ENCODE measurements at regions not wholly inside any gene's neighbourhood (a gene's known extent, or its start where the extent isn't known, plus 50 kb on each side); places are given as distances from the start of the nearest gene placed in this dataset.

- TF ChIP-seq, protein P1, sequence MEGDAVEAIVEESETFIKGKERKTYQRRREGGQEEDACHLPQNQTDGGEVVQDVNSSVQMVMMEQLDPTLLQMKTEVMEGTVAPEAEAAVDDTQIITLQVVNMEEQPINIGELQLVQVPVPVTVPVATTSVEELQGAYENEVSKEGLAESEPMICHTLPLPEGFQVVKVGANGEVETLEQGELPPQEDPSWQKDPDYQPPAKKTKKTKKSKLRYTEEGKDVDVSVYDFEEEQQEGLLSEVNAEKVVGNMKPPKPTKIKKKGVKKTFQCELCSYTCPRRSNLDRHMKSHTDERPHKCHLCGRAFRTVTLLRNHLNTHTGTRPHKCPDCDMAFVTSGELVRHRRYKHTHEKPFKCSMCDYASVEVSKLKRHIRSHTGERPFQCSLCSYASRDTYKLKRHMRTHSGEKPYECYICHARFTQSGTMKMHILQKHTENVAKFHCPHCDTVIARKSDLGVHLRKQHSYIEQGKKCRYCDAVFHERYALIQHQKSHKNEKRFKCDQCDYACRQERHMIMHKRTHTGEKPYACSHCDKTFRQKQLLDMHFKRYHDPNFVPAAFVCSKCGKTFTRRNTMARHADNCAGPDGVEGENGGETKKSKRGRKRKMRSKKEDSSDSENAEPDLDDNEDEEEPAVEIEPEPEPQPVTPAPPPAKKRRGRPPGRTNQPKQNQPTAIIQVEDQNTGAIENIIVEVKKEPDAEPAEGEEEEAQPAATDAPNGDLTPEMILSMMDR (IDR thresholded peaks at IDR 0.05 in 8 of 11, conservative IDR thresholded peaks at IDR 0.05 in 3 of 11), result no peak
- no peak for TF ChIP-seq POLR2A (IDR thresholded peaks at IDR 0.05)
- TF ChIP-seq POLR2AphosphoS5 (IDR thresholded peaks at IDR 0.05), result no peak
Observed at GRCh38 chr2:16247326-16248122, 307.2 kb downstream of the MYCN start.
